VCaP (cell line): ENCODE measurements at regions not wholly inside any gene's neighbourhood (a gene's known extent, or its start where the extent isn't known, plus 50 kb on each side); places are given as distances from the start of the nearest gene placed in this dataset.

Experiments
- H3K27ac ChIP-seq: fragments of 450-650 bp; 2 replicates; pipeline ENCODE4 v1.5.1; 2017
- TF ChIP-seq, protein P1 (sequence below): fragments of 450-650 bp; conservative IDR thresholded peaks from 2 replicates; pipeline ENCODE4 v1.5.1; 2017; ENCODE audit warnings: mild to moderate bottlenecking, moderate library complexity

DNA sequence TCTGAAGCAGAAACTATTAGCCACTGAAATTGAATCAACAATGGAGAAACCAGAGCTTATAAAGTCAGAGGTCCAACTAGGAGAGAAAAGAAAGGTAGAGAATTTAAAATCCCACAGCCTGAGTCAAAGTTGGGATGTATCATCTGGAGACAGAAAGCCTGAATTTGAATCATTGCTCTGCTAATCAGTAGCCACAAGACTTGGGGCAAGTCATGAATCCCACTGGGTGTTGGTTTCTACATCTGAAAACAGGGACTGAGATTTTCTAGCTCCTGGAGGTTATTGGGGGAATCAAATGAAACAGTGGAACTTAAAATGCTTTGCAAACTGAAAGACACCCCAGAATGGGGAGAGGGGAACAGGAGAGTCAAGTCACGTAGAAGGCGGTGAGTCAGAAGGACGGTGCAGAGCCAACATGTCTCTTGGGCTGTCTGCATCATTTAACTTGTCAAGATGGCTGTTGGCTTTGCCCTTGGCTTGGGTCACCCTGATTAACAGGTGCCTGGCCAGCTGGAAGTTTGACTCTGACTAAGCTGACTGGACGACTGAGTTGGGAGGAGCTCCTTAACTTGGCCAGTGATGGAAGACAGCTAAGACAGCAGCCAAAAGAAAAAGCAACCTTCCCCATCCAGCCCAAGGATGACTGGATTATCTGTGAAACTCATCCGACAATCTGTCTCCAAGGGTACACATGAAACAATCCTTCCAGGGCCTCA lies 60.6 kb upstream of the ADRA1B start:
- H3K27ac ChIP-seq = no peak overlapping the region
- TF ChIP-seq, protein P1, sequence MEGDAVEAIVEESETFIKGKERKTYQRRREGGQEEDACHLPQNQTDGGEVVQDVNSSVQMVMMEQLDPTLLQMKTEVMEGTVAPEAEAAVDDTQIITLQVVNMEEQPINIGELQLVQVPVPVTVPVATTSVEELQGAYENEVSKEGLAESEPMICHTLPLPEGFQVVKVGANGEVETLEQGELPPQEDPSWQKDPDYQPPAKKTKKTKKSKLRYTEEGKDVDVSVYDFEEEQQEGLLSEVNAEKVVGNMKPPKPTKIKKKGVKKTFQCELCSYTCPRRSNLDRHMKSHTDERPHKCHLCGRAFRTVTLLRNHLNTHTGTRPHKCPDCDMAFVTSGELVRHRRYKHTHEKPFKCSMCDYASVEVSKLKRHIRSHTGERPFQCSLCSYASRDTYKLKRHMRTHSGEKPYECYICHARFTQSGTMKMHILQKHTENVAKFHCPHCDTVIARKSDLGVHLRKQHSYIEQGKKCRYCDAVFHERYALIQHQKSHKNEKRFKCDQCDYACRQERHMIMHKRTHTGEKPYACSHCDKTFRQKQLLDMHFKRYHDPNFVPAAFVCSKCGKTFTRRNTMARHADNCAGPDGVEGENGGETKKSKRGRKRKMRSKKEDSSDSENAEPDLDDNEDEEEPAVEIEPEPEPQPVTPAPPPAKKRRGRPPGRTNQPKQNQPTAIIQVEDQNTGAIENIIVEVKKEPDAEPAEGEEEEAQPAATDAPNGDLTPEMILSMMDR = no peak

DNA sequence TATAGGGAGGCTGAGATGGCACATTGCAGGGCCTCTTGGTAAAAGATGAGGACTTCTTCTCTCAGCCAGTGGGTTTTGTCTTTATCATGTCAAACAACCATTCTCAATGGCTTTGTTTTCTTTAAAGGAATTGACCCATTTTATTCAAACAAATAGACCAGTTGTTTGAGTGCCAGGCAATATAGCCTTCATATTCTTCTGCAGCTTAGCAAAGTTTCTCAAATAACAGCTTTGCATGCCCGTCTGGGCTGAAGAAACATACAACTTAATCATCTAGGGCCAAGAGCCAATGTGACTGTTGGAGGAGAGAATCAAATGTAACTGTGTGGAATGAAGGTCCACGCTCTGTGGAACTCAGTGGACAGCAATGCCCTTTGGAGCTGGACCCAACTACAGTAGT lies 57.4 kb upstream of the ADRA1B start:
- H3K27ac ChIP-seq = no peak overlapping the region
- TF ChIP-seq, protein P1 = no peak

DNA sequence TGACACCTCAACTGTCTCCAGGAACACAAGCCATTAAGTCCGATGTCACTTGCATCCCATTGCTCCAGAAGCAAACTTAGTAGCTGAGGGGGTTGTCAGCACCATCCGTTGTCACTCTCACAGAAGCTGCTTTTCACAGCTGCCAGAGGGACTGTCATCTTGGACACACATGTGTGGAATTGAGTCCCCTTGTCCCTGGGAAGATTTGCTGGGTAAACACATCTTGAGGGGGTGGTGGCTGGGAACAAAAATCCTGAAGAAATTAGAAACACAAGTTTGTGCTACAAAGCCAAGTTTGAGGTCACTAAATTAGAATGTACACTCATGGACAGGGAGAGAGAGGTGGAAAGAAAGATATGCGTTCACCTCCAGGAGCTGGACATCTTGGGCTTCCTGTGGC lies 55.2 kb upstream of the ADRA1B start:
- no peak overlapping the region for H3K27ac ChIP-seq
- TF ChIP-seq, protein P1 = no peak

DNA sequence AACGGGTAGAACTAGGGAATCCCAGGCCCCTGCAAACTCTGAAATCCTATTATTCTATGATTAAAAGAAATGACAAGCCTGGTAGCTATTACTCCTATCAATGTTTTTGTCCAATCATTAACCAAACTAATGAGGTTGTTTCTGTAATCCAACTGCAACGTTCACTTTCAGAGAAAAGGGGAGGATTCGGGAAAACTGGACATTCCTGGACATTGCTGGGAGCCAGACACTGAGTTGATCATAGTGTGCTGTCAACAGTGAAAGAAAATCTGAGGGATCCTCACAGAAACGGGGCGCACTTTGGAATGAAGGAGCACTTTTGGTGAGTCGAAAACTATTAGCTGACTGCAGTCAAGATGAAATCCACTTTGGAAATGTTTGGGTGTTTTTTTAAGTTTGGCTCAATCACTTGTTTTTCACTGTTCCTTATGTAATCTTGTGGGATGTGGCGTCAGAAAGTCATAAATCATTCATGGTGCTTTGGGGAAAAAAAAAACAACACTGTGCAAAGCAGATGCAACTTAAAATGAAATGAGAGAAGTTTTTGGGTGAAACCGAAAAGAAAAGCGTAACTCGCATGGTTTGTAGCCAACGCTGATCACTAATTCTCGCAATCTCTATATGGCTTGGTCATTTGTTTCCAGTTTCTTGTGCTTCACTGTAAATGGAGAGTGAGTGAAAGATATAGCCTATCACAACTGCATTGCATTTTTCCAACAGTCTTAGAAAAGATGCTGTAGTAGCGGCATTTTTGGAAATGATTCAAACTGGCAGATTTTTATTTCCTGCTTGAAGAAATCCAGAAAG lies 51.2 kb upstream of the ADRA1B start:
- H3K27ac ChIP-seq = no peak overlapping the region
- TF ChIP-seq, protein P1 = no peak

DNA sequence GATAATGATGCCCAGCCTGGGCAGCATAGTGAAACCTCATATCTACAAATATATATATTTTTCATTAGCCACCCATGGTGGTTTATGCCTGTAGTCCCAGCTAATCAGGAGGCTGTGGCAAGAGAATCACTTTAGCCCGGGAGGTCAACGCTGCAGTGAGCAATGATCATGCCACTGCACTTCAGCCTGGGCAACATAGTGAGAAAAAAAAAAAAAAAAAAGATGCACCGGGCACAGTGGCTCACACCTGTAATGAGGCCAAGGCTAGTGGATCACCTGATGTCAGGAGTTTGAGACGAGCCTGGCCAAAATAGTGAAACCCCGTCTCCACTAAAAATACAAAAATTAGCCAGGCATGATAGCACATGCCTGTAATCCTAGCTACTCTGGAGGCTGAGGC lies 50.2 kb upstream of the ADRA1B start:
- no peak overlapping the region for H3K27ac ChIP-seq
- TF ChIP-seq, protein P1 = no peak
